T-helper 1 cell treated with Interleukin-12 subunit alpha and Interleukin-12 subunit beta and Interleukin-4 antibody, amounts not matched to agents 30 ng/mL and 1 ng/mL, for 36 hours (primary cell): ENCODE measurements at regions not wholly inside any gene's neighbourhood (a gene's known extent, or its start where the extent isn't known, plus 50 kb on each side); places are given as distances from the start of the nearest gene placed in this dataset.
"Not testable (repeated sequence)": the region's sequence is repeated elsewhere in the genome, so short reads cannot be mapped to it uniquely, and the experiment has no call there.

ENCODE experiments used
- intact Hi-C: fragments of 100-400 bp; cut with micrococcal nuclease; formaldehyde crosslinking; loops from one replicate; pipeline ENCODE4 v1.15.1; 2024

GRCh38 chrY:18989356-18989755, 215.8 kb upstream of the HSFY2 start:
- intact Hi-C loops: no loop called here

DNA sequence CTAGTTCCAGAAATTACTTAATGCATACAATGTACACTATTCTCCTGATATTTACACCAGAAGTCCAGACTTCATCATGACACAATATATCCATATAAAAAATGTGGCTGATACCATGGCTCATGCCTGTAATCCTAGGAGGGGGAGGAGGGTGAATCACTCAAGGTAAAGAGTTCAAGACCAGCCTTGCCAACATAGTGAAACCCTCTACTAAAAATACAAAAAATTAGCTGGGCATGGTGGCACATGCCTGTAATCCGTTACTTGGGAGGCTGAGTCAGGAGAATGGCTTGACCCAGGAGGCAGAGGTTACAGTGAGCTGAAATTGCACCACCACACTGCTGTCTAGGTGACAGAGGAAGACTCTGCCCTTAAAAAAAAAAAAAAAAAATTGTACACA, 192.5 kb upstream of the HSFY2 start:
- intact Hi-C loops: no loop called here

DNA sequence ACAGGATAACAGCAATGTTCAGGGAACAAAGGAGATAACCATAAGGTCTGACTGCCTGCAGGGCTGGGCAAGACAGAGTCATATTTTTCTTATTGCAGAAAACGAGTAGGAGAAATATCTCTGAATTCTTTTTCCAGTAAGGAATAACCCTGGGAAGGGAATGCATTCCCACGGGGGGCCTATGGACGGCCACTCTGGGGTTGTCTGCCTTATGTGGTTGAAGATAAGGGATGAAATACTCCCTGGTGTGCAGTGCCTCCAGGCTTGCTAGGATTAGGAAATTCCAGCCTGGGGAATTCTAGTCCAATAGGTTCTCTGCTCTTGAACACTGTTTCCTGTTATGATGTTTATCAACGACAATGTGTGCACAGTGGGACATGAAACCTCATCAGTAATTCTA, 185.3 kb upstream of the HSFY2 start:
- intact Hi-C loops: no loop called here

DNA sequence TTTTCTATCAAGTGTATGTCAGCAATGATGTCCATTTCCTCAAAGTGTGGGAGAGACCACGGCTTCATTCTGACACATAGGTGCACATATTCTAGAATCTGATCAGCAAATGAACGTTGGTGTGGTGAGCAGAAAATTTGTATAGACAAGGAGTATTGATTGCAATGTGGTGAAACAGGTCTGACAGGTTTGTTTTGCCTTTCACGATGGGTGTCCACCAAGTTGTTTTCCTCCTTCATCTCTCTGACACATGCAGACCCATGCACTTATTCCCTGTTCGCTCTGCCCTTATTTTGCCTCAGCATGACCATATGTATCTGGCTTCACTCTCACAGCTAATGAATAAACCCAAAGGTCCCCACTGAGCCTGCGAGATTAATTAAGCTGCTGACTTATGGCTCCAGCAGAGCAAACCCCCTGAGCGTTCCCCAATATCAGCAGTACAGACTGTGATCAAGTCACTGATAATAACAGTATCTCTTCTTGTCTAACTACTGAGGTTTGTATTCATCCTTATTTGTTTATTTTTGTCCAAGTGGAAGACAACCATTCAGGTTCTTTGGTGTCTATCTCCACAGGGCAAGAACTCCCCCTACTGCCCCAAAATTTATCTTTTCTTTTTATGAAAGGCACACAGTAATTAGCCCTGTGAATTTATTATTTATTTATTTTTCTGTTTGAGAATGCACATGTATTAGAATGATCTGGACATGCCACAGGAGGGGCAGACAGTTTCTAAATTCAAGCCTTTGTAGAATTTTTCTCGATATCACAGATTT, 178.3 kb upstream of the HSFY2 start:
- intact Hi-C loops: no loop called here

DNA sequence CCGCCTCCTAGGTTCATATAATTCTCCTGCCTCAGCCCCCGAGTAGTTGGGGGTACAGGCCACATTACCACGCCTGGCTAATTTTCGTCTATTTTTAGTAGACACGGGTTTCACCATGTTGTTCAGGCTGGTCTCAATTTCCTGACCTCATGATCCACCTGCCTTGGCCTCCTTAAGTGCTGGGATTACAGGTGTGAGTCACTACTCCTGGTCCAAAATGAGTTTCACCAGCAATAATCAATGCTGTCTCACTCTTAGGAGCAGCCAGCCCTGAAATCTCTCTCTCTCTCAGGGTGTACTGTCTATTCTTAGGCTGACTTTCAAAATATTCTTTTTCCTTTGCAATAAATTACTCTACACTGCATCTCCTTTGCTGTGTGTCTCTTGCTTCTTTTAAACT, 177.5 kb upstream of the HSFY2 start:
- intact Hi-C loops: no loop called here

- intact Hi-C loops: no loop called here
Measured at GRCh38 chrY:18936831-18937230, 163.3 kb upstream of the HSFY2 start.

DNA sequence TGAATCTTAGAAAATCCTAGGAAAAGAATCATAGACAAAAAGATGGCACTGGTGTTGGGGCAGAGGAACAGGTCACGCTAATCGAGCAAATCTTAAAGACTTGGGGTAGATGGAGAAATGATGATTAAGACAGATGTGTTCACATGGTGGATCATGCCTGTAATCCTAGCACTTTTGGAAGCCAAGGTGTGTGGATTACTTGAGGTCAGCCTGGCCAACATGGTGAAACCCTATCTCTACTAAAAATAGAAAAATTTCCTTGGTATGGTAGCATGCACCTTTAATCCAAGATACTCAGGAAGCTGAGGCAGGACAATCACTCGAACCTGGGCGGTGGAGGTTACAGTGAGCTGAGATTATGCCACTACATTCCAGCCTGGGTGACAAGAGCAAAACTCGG, 145.7 kb upstream of the HSFY2 start:
- intact Hi-C loops: no loop called here

- intact Hi-C loops: no loop called here
Measured at GRCh38 chrY:18912846-18913245, 139.3 kb upstream of the HSFY2 start.

DNA sequence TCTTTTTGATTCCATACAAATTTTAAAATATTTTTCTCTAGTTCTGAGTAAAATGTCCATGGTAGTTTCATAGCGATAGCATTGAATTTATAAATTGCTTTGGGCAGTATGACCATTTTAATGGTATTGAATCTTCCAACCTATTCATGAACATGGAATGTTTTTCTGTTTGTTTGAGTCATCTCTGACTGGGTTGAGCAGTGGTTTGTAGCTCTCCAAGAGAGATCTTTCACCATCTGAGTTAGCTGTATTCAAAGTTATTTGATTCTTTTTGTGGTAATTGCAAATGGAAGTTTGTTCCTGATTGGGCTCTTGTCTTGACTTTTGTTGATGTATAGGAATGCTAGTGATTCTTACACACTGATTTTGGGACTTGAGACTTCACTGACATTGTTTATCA, 136.3 kb upstream of the HSFY2 start:
- intact Hi-C loops: no loop called here

GRCh38 chrY:18906198-18906597, 132.7 kb upstream of the HSFY2 start:
- intact Hi-C loops: not testable (repeated sequence)

DNA sequence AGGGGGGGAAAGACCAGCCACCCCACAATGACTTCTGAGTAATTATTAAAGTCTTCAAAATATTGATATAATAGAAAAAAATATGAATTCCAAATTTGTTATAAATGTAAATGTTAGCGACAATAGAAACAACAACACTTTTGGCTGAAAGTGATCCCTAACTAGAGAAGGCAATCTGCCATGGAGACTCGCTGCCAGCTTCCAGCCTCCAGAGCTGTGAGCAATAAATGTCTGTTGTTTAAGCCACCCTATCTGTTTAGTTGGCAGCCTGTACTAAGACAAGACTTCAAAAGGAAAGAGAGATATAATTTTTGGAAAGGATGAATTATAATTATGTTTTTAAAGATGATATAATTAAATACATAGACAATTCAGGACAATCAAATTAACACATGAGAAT, 130.8 kb upstream of the HSFY2 start:
- intact Hi-C loops: no loop called here

DNA sequence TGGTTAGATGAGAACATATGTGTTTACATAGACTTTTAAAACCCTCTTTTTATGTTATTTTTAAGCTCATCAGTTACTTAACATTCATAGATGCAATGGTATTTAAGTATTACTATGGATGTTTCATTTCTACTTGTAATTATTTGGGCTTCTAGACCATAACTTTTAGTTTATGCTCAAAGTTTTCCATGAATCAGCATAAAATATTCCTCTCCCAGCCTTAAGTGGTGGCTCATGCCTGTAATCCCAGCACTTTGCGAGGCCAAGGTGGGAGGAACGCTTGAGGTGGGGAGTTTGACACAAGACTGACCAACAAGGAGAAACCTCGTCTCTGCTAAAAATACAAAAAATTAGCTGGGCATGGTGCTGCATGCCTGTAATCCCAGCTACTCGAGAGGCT, 118.5 kb upstream of the HSFY2 start:
- intact Hi-C loops: no loop called here

- intact Hi-C loops: no loop called here
Measured at GRCh38 chrY:18889548-18889947, 116.0 kb upstream of the HSFY2 start.

DNA sequence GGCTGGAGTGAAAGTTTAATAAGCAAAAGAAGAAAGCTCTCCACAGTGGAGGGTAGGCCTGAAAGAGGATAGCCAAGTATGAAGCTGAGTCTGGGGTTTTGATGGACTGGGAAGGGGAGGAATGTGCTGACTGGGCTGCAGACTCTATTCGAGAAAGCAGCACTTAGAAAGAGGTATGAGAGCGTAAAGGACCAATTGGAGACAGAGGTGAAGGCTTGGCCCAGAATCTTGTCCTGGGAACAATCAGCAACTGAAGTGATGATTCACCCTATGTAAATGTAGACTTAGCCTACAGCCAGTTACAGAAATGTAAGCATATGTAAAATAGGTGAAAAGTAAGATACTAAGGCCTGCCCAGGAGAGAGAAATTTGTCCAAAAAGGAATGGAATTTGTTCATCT, 111.2 kb upstream of the HSFY2 start:
- intact Hi-C loops: no loop called here

DNA sequence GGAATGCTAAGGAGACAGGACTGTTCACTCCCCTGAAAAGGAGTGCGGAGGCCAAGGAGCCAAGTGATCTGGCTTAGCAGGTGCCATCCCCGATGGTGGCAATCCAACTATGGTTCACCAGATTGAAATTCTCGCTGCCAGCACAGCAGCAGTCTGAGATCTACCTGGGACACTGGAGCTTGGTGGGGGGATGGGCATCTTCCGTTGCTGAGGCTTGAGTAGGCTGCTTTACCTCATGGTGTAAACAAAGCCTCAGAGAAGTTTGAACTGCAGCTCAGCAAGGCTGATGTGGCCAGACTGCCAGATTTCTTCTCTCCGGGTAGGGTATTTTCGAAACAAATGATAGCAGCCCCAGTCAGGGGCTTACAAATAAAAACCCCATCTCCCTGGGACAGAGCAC, 95.6 kb upstream of the HSFY2 start:
- intact Hi-C loops: not testable (repeated sequence)

GRCh38 chrY:18866887-18867551, 93.5 kb upstream of the HSFY2 start:
- intact Hi-C loops: not testable (repeated sequence)

- intact Hi-C loops: not testable (repeated sequence)
Measured at GRCh38 chrY:18860856-18861255, 87.3 kb upstream of the HSFY2 start.

DNA sequence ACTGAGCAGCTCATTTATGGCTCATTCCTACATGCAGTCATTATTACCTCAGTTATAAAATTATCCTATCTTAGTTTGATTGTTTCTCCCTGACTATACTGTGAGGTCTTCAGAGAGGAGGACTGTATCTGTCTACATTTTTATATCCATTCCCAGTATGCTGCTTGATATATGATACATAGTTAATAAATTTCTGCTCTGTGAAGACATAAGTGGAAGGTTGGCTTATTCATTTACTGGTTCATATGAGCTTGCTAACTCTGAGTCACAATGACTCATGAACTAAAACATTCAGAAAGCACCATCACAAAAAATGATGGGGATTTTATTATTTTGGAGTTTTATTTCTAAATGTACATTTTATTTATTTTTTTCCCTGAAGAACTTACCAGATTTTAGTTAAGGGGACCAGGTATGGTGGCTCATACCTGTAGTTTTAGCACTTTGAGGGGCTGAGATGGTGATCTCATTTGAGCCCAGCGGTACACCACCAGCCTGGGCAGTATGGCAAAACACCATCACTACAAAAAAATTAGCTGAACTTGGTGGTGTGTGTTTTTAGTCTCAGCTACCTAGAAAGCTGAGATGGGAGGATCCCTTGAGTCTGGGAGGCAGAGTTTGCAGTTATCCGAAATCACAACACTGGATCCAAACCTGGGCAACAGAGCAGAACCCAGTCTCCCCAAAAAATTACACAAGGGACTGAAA, 85.1 kb upstream of the HSFY2 start:
- intact Hi-C loops: not testable (repeated sequence)

DNA sequence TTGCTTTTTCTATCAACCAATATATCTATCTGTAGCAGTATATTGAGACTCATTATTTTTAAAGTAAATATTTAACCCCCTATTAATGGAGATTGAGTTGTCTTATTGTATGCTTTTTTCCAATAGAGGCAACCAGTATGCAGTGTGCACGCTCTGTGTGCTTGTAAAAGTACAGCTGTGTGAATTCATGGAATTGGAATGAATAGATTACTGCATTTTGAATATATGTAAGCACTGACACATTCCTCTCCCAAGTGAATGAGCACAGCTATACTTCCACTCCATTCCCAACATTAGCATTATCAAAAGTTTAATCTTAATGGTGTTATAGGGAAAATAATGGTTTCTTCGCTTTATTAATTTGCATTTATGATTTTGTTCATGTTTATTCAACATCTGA, 81.6 kb upstream of the HSFY2 start:
- intact Hi-C loops: not testable (repeated sequence)

- intact Hi-C loops: not testable (repeated sequence)
Measured at GRCh38 chrY:18853323-18853722, 79.8 kb upstream of the HSFY2 start.

- intact Hi-C loops: not testable (repeated sequence)
Measured at GRCh38 chrY:18836643-18837042, 63.1 kb upstream of the HSFY2 start.
